Left colon (tissue), 2 donors: ENCODE measurements at regions not wholly inside any gene's neighbourhood (a gene's known extent, or its start where the extent isn't known, plus 50 kb on each side); places are given as distances from the start of the nearest gene placed in this dataset.

Source experiments
- ATAC-seq: fragments of 200-7000 bp; cut with Tn5 transposase; one replicate; pipeline ENCODE4 v1.9.1; 2020; ENCODE audit warnings: mild to moderate bottlenecking, moderate library complexity
- DNase-seq, 2 donors: peaks; one replicate each; pipeline ENCODE4 v3.0.0-alpha.2; 2020
- intact Hi-C, 2 donors: fragments of 100-400 bp; cut with DNase I in 1 of 2; cut with micrococcal nuclease in 1 of 2; formaldehyde crosslinking; loops; one replicate each; pipeline versions ENCODE4 v1.11.2 to v1.14.0; 2022; cut with DNase I, micrococcal nuclease
- donor health status: DM: no; HTN: no; CAD: no.
- donor health status: DM: yes; HTN: yes; CAD: no.

GRCh38 chr3:27596921-27597320 is 112.7 kb upstream of the SLC4A7 start:
- ATAC-seq (no peak), DNase-seq (no peak)
- intact Hi-C loops = no loop called here

- no peak for ATAC-seq
- DNase-seq = no peak
- intact Hi-C loops = no loop called here
These were observed 112.2 kb upstream of the SLC4A7 start for GRCh38 chr3:27596334-27596841.

- ATAC-seq = no peak
- no peak for DNase-seq
- intact Hi-C loops = no loop called here
These were observed 110.0 kb upstream of the SLC4A7 start for GRCh38 chr3:27594096-27594690.

GRCh38 chr3:27593173-27593572 is 109.0 kb upstream of the SLC4A7 start:
- no peak for DNase-seq
- ATAC-seq = no peak
- intact Hi-C loops = no loop called here

GRCh38 chr3:27591312-27592210 is 107.4 kb upstream of the SLC4A7 start:
- no peak for DNase-seq
- ATAC-seq = no peak
- intact Hi-C loops = no loop called here

- DNase-seq (no peak), ATAC-seq (no peak)
- intact Hi-C loops = no loop called here
These were observed 106.5 kb upstream of the SLC4A7 start for GRCh38 chr3:27590437-27591298.

GRCh38 chr3:27589795-27590194 is 105.6 kb upstream of the SLC4A7 start:
- ATAC-seq = no peak
- intact Hi-C loops = no loop called here

GRCh38 chr3:27585429-27585828 is 101.2 kb upstream of the SLC4A7 start:
- peak; percentile 22 for ATAC-seq
- intact Hi-C loops = no loop called here
- no peak for DNase-seq

More at GRCh38 chr3:27589795-27590194, 105.6 kb upstream of the SLC4A7 start:
- DNase-seq = no peak

- ATAC-seq (peak; percentile 61), DNase-seq (no peak)
- intact Hi-C loops = no loop called here
These were observed 100.7 kb upstream of the SLC4A7 start for GRCh38 chr3:27584874-27585273.

GRCh38 chr3:27581852-27582251 is 97.7 kb upstream of the SLC4A7 start:
- intact Hi-C loops = no loop called here
- ATAC-seq (no peak), DNase-seq (no peak)

- intact Hi-C loops = no loop called here
- ATAC-seq = no peak
These were observed 93.8 kb upstream of the SLC4A7 start for GRCh38 chr3:27578032-27578431.

GRCh38 chr3:27577504-27577903 is 93.3 kb upstream of the SLC4A7 start:
- intact Hi-C loops = no loop called here
- no peak for DNase-seq

More at GRCh38 chr3:27578032-27578431, 93.8 kb upstream of the SLC4A7 start:
- no peak for DNase-seq

GRCh38 chr3:27576171-27576570 is 92.0 kb upstream of the SLC4A7 start:
- ATAC-seq = no peak

More at GRCh38 chr3:27577504-27577903, 93.3 kb upstream of the SLC4A7 start:
- ATAC-seq = no peak

GRCh38 chr3:27575499-27575898 is 91.3 kb upstream of the SLC4A7 start:
- DNase-seq (no peak), ATAC-seq (no peak)
- intact Hi-C loops = no loop called here

More at GRCh38 chr3:27576171-27576570, 92.0 kb upstream of the SLC4A7 start:
- intact Hi-C loops = no loop called here
- no peak for DNase-seq

- DNase-seq (no peak), ATAC-seq (peak; percentile 52)
- intact Hi-C loops = no loop called here
These were observed 90.2 kb upstream of the SLC4A7 start for GRCh38 chr3:27574438-27574795.

- intact Hi-C loops = no loop called here
- ATAC-seq = peak; percentile 69
- DNase-seq = no peak
These were observed 89.7 kb upstream of the SLC4A7 start for GRCh38 chr3:27573780-27574437.

- ATAC-seq (no peak), DNase-seq (no peak)
- intact Hi-C loops = no loop called here
These were observed 89.0 kb upstream of the SLC4A7 start for GRCh38 chr3:27573138-27573537.

GRCh38 chr3:27571345-27571744 is 87.2 kb upstream of the SLC4A7 start:
- ATAC-seq (no peak), DNase-seq (no peak)
- intact Hi-C loops = no loop called here
